ENCODE measurements at regions not wholly inside any gene's neighbourhood (a gene's known extent, or its start where the extent isn't known, plus 50 kb on each side); places are given as distances from the start of the nearest gene placed in this dataset.
"Not testable (repeated sequence)": the region's sequence is repeated elsewhere in the genome, so short reads cannot be mapped to it uniquely, and the experiment has no call there.

DNA sequence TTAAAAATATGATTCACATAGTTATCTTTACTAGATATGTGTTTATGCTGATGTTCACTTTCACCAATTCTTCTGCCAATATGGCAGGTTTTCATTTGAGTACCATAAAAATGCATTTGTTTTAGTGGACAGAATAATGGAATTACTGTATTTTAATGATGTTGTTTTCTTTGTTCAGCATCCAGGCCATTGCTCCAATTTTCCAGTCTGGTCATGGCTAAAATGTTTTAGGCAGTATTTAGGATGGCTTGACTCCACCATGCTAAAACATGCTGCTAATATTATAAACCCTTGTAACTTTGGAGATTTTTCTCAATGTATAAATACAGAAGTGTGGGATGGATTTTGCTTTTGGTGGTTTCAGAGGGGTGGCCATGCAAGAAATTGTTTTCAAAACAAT is 273.0 kb upstream of the RPS23 start:
- no peak for DNase-seq (ENCODE audit: low read depth in 2 of 2)

GRCh38 chr5:82549263-82549662 is 271.1 kb upstream of the RPS23 start:
- DNase-seq (ENCODE audit: low read depth in 2 of 2), result no peak

GRCh38 chr5:82544004-82544403 is 265.9 kb upstream of the RPS23 start:
- DNase-seq (ENCODE audit: low read depth in 2 of 2), result no peak

- DNase-seq (ENCODE audit: low read depth in 2 of 2), result no peak
Observed at GRCh38 chr5:82540301-82540700, 262.1 kb upstream of the RPS23 start.

GRCh38 chr5:82538339-82539034 is 260.3 kb upstream of the RPS23 start:
- DNase-seq (ENCODE audit: low read depth in 2 of 2), result no peak

GRCh38 chr5:82537687-82538306 is 259.6 kb upstream of the RPS23 start:
- no peak for DNase-seq (ENCODE audit: low read depth in 2 of 2)

GRCh38 chr5:82534986-82535385 is 256.8 kb upstream of the RPS23 start:
- no peak for DNase-seq (ENCODE audit: low read depth in 2 of 2)

DNA sequence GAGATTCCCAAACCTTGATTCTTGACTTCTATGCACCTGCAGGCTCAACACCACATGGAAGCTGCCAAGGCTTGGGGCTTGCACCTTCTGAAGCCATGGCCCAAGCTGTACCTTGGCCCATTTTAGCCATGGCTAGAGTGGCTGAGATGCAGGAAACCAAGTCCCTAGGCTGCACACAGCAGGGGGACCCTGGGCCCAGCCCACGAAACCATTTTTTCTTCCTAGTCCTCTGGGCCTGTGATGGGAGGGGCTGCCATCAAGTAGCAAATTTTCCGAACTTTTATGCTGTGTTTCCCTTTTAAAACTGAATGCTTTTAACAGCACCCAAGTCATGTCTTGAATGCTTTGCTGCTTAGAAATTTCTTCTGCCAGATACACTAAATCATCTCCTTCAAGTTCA is 253.9 kb upstream of the RPS23 start:
- not testable (repeated sequence) for DNase-seq (ENCODE audit: low read depth in 2 of 2)

- DNase-seq (ENCODE audit: low read depth in 2 of 2), result no peak
Observed at GRCh38 chr5:82526540-82526939, 248.4 kb upstream of the RPS23 start.

DNA sequence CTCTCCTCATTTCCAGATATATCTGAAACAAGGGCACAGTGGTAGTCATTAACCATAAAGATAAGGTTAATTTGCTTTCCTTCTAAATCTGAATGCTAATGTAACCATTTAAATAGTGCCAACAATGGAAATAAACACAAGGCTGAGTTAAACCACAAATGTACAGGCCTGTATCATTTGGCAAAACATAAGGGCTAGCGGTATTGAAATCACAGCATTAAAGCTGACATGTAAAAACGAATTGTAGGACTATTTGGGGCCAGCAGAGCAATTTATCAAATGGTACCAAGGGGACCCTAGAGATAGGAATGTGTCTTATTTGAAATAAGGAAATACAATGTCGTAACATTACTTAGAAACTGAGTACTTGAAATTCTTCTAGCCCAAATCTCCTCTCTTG is 247.5 kb upstream of the RPS23 start:
- DNase-seq (ENCODE audit: low read depth in 2 of 2), result no peak

GRCh38 chr5:82523633-82524032 is 245.5 kb upstream of the RPS23 start:
- no peak for DNase-seq (ENCODE audit: low read depth in 2 of 2)

- DNase-seq (ENCODE audit: low read depth in 2 of 2), result no peak
Observed at GRCh38 chr5:82522897-82523296, 244.7 kb upstream of the RPS23 start.

GRCh38 chr5:82521431-82522051 is 243.4 kb upstream of the RPS23 start:
- no peak for DNase-seq (ENCODE audit: low read depth in 2 of 2)

- no peak for DNase-seq (ENCODE audit: low read depth in 2 of 2)
Observed at GRCh38 chr5:82519558-82519957, 241.4 kb upstream of the RPS23 start.

DNA sequence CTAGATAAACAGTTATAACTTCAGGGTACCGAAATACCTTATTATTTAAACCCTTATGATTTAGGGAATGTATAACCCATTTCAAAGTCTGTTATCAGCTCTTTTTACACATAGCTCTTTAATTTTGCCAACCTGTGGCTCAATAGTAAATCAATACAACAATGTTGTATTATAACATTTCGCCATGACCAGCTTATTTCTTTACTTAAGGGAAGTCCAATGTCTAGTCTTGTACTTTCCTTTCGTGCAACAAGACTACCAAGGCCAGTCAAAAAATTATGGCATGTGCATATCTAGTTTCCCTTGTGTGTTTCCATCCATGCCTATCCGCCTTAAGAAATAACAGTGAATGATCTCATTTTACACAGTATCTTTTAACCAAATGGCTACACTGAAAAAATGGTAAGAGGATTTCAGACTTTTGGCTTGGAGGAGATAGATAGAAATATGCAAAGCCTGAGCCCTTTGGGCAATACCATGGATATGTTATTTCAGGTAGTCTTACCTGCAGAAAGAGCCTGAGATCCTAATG is 239.5 kb upstream of the RPS23 start:
- no peak for DNase-seq (ENCODE audit: low read depth in 2 of 2)

DNA sequence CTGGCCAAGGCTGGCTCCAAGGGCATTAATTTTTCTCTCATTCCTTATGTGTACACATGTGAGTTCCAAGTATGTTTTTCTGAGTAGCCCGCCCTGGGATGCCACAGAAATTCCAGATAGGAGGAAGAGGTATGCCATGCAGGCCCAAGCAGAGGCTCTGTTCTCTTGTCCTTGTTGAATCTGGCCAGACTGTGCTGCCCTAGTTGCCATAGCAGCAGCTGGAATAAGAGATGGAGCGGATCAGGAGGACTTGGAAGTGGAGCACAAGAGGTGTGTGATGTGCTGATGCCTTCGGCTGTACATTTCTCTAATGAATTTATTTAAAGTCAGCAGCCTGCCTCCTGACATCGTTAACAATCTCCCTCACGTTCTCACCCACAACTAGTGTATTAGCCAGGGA is 235.6 kb upstream of the RPS23 start:
- DNase-seq (ENCODE audit: low read depth in 2 of 2), result no peak

- DNase-seq (ENCODE audit: low read depth in 2 of 2), result no peak
Observed at GRCh38 chr5:82512025-82512424, 233.9 kb upstream of the RPS23 start.

DNA sequence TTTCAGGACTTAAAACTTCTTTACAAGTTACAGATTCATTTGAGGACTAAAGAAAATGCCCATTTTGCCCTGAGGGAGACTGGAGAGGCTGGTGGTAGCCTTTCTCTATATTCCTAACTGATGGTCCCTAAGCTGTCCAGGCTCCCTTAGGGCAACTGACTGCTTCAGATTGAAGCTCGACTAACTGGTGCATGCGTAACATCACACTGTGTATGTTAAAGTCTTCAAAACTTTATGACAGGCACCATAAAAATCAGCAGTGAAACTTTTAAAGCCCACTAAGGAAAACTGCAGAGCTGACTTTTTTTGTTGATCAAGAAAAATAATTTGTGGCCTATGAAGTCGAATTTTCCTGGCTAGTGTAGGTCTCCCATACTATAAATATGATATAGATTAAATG is 233.0 kb upstream of the RPS23 start:
- no peak for DNase-seq (ENCODE audit: low read depth in 2 of 2)

- DNase-seq (ENCODE audit: low read depth in 2 of 2), result no peak
Observed at GRCh38 chr5:82509762-82510161, 231.6 kb upstream of the RPS23 start.

DNA sequence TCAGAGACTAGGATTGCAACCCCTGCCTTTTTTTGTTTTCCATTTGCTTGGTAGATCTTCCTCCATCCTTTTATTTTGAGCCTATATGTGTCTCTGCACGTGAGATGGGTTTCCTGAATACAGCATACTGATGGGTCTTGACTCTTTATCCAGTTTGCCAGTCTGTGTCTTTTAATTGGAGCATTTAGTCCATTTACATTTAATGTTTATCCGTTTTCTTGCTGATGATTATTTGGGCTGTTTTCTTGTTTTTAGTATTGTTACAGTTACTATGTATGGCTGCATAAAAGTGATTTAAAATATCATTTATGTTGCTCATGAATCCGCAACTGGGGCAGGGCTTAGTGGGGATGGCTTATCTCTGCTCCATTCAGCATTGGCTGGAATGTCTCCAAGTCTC is 228.2 kb upstream of the RPS23 start:
- DNase-seq (ENCODE audit: low read depth in 2 of 2), result not testable (repeated sequence)

DNA sequence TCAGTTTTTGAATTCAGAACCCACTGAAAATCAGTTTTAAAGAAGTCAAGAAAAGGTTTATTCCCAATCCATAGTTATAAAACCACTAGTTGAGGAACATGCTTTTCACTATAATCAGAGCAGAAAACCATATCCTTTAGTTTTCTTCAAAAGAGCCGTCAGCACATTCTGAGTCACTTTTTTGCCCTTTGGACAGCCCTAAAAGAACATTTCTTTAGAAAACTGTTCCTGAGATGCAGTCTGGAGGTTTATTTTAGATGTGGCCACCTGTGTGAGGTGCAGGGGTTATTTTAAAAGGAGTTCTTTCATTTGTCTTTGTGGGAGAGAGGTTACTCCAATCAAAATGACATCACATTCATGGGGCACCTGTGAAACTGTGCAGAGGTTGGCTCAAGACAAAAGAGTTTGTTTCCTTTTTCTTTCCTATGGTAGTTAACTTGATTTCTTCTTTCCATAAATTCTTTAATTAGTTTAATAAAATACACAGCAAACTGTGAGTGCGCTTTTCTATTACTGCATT is 221.6 kb upstream of the RPS23 start:
- DNase-seq (ENCODE audit: low read depth in 2 of 2), result no peak

DNA sequence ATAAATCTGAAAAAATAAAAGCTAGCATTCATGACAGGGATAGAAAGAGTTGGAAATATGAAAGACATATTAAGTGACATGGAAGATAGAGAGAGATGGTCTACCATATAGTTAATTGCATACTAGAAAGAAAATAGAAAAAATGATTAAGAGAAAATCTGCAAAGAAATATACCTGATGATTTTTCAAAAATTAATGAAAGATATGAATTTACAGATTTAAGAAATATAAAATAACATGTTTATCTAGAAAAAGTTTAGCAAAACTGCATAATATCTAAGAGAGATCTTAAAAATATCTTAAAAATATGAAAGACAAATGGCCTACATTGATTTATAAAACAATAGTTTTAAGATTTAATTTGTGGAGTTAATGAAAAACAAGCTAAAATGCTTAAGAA is 219.1 kb upstream of the RPS23 start:
- DNase-seq (ENCODE audit: low read depth in 2 of 2), result no peak

DNA sequence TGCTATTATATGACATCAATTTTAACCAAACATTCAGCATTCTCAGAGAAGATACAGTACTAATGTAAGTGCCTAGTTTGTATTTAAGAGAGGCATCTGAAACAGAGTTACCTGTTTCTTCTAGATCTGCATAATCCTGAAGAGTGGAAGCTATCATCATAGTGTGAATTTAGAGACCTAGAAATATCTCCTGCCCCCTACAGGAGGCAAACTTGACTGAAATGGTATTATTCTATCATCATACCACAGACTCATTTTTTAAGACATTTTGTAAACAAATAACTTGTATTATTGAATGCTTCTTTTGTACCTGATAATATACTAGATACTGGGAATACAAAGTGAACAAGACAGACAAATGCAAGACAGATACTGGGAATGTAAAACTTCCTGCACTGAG is 216.8 kb upstream of the RPS23 start:
- no peak for DNase-seq (ENCODE audit: low read depth in 2 of 2)
